D721Med (cell line): ENCODE measurements at regions not wholly inside any gene's neighbourhood (a gene's known extent, or its start where the extent isn't known, plus 50 kb on each side); places are given as distances from the start of the nearest gene placed in this dataset.

Experiments used
- DNase-seq: peaks from one replicate; pipeline ENCODE4 v3.0.0; 2011; ENCODE audit warnings: low spot score; ENCODE audit not compliant: insufficient read length
- FAIRE-seq: peaks from 2 replicates; lab custom pipeline; 2011; peaks lifted over from hg19 to GRCh38; lab: Jason Lieb, UNC
- CTCF ChIP-seq: IDR thresholded peaks from 2 replicates; pipeline ENCODE4 v1.5.1; 2012; ENCODE audit warnings: mild to moderate bottlenecking, control low read depth; ENCODE audit not compliant: insufficient read depth; ENCODE audit errors: missing control alignments

DNA sequence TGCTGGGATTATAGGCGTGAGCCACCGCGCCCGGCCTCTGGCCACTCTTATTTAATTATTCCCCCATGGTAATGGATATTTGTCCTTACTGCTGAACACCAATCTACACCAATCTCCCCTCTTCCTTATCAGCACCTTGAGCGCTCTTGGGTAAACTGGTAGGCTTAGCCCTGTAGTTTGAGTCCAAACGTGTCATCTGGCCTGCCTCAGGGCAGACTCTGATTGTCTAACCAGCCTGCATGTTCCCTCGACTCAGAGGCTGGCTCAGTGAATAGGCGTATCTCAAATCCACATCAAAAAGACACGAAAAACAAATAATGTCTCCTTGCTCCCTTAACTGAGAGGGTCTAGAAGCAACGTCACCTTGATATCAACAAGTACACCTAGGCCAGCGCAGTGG is 260.9 kb downstream of the TFAP2C start:
- no peak for TF ChIP-seq CTCF
- DNase-seq, result no peak
- no peak for FAIRE-seq

DNA sequence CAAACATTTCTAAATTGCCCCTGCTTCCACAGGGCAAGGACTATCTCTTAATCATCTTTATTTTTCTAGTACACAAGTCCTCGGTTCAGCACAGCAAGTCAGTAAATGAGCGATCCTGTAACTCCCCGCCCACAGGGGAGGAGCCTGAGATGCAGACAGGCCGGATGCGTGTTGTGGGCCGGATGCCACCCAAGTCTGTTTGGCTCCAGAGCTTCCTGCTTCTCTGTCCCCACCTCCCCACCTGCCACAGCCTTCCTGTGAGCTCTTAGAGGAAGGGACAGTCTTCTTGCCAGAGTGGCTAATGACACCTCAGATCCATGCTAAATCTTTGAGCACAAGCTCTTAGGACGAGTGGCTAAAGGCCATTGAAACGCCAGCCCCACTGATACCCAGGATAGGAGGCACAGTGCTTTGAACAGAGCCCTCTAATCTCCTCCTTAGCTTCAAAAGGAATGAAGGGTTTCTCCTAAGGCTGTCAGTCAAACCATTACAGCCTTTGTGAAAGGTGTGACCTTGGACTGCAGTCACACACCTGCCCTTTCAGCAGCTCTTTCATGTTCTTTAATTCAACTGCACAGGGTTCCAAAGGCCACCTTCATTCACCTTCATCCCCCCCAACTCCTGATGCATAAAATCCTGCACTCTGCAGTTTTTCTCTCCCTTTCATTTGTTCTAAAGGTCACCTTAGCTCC is 264.3 kb downstream of the TFAP2C start:
- FAIRE-seq, result no peak
- TF ChIP-seq CTCF, result no peak
- no peak for DNase-seq

- FAIRE-seq (no peak), DNase-seq (no peak)
- no peak for TF ChIP-seq CTCF
Observed at GRCh38 chr20:56896447-56896846, 267.3 kb downstream of the TFAP2C start.

DNA sequence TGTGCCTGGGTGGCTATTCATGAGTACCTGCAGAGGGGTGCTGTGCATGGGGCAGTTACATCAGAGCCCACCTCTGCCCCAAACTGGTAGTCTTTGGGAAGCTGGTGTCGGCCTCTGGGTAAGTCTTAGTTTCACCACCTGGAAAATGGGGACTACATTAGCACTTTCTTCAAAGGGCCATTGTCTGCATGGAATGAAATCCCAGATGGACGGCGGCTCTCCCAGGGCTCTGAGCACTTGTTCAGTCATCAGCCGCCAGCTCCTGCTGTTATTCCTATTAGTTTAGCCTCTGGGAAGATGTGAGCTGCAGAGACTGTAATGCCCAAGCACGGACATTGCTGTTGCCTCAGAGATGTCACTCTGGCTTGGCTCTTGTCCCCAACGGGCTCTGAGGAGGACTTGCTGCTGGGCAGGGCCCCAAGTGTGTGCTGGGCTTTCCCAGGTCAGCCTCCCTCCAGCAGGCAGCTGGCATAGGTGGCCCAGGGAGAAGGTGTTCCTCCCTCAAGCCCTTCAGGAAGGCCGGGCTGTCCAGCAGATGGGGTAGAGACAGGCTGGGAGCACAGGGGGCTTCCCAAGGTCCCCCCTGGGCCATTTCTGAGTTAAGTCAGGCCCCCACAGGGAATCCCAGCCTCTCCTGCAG is 268.3 kb downstream of the TFAP2C start:
- DNase-seq (no peak), FAIRE-seq (no peak)
- no peak for TF ChIP-seq CTCF

DNA sequence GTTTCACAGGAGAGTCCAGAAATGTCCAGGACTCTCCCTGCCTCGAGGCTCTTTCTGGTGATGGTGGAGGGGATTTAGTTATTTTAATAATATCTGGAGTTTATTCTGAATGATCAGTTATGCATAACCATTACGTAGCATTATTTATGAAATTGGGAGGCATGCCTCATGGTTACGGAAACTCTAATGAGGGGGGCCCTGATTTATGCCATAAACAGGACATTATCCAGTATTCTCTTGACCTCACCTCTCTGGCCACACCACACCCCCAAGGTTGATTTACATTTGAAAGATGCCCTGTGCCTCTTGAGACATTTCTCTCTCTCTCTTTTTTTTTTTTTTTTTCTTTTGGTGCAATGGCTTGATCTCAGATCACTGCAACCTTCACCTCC is 268.8 kb downstream of the TFAP2C start:
- DNase-seq (no peak), FAIRE-seq (no peak)
- TF ChIP-seq CTCF, result no peak

GRCh38 chr20:56899506-56899905 is 270.4 kb downstream of the TFAP2C start:
- TF ChIP-seq CTCF, result no peak
- no peak for FAIRE-seq

DNA sequence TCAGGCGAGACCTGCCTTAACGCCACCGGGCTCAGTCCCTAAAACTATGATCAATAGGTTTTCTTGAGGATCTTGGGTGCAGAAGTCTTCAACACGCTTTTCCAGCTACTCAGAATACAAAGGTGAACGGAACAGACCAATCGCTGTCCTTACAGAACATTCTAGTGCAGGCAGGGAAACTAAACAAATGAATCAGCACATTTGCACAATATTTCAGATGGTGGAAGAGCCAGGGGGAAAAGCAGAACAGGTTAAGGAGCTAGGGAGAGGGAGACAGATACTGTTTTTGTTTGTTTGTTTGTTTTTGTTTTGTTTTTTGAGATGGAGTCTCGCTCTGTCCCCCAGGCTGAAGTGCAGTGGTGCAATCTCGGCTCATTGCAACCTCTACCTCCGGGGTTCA is 271.1 kb downstream of the TFAP2C start:
- TF ChIP-seq CTCF, result no peak
- DNase-seq (no peak), FAIRE-seq (no peak)

More at GRCh38 chr20:56899506-56899905, 270.4 kb downstream of the TFAP2C start:
- no peak for DNase-seq
